Nephron (organoid): ENCODE measurements at regions not wholly inside any gene's neighbourhood (a gene's known extent, or its start where the extent isn't known, plus 50 kb on each side); places are given as distances from the start of the nearest gene placed in this dataset.

Experiments used
- H3K27ac Mint-ChIP-seq, 3 experiments: 2 replicates each; pipeline ENCODE4 v1.8.0; 2020; ENCODE audit warnings: mixed read lengths in 3 of 3, mild to moderate bottlenecking in 2 of 3, moderate library complexity in 1 of 3
- H3K27me3 Mint-ChIP-seq: 2 replicates; pipeline ENCODE4 v1.8.0; 2021; ENCODE audit warnings: low read depth, mild to moderate bottlenecking, moderate library complexity, mixed read lengths
- H3K36me3 Mint-ChIP-seq: 2 replicates; pipeline ENCODE4 v1.8.0; 2020; ENCODE audit warnings: low read depth, mixed read lengths
- H3K4me1 Mint-ChIP-seq: 2 replicates; pipeline ENCODE4 v1.8.0; 2020; ENCODE audit warnings: mixed read lengths
- H3K4me3 Mint-ChIP-seq, 3 experiments: 2 replicates each; pipeline ENCODE4 v1.8.0; 2020; ENCODE audit warnings: mild to moderate bottlenecking in 3 of 3, mixed read lengths in 3 of 3, moderate library complexity in 2 of 3
- H3K9me3 Mint-ChIP-seq: 2 replicates; pipeline ENCODE4 v1.8.0; 2020; ENCODE audit warnings: mixed read lengths
- CTCF ChIP-seq, 3 experiments: fragments of 200-600 bp; sonication (generic); IDR thresholded peaks; one replicate each; pipeline ENCODE4 v1.5.0; 2021; ENCODE audit warnings: antibody characterized with exemption in 3 of 3; ENCODE audit not compliant: unreplicated experiment in 3 of 3

DNA sequence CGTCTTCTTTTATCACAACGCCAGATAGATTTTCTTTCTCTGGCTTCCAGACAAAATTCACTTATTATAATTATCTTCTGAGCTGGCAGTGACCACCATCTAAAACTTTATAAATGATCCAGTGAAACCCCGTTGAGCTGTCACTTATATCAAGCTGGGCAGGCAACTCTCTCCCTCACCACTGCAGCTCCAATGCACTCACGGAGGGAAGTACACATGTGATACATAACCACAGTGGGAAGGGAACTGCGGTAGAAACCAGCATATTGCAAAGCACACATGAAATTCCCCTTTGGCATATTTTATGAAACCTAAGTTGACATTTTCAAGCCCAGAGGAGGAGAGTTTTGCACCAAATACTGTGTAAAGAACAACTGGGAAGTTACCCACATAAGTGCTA, 536.9 kb downstream of the HACE1 start:
- Mint-ChIP-seq H3K27ac (no peak overlapping the region), H3K27me3 (peaks cover 4% of the 10 kb centered on the region), H3K36me3 (no peaks in the 10 kb centered on the region), H3K9me3 (no peaks in the 10 kb centered on the region), H3K4me1 (no peaks in the 10 kb centered on the region), H3K4me3 (no peak overlapping the region)
- no peak for TF ChIP-seq CTCF (IDR thresholded peaks at IDR 0.05; ENCODE audit: unreplicated experiment in 3 of 3)

- no peak overlapping the region for H3K4me3 Mint-ChIP-seq
- TF ChIP-seq CTCF (IDR thresholded peaks at IDR 0.05; ENCODE audit: unreplicated experiment in 3 of 3) = no peak
These were observed 538.4 kb downstream of the HACE1 start for GRCh38 chr6:104321301-104321700.

GRCh38 chr6:104320896-104321295, 538.8 kb downstream of the HACE1 start:
- H3K27ac Mint-ChIP-seq = no peak overlapping the region
- no peaks in the 10 kb centered on the region for H3K9me3 Mint-ChIP-seq
- H3K4me3 Mint-ChIP-seq = no peak overlapping the region
- TF ChIP-seq CTCF (IDR thresholded peaks at IDR 0.05; ENCODE audit: unreplicated experiment in 3 of 3) = no peak
- H3K4me1 Mint-ChIP-seq = no peaks in the 10 kb centered on the region
- H3K36me3 Mint-ChIP-seq = no peaks in the 10 kb centered on the region
- peaks cover 4% of the 10 kb centered on the region for H3K27me3 Mint-ChIP-seq

More at GRCh38 chr6:104321301-104321700, 538.4 kb downstream of the HACE1 start:
- peaks cover 4% of the 10 kb centered on the region for H3K27me3 Mint-ChIP-seq
- no peaks in the 10 kb centered on the region for H3K36me3 Mint-ChIP-seq
- H3K9me3 Mint-ChIP-seq = no peaks in the 10 kb centered on the region
- H3K4me1 Mint-ChIP-seq = no peaks in the 10 kb centered on the region
- no peak overlapping the region for H3K27ac Mint-ChIP-seq

GRCh38 chr6:104312851-104313250, 546.9 kb downstream of the HACE1 start:
- no peaks in the 10 kb centered on the region for H3K4me1 Mint-ChIP-seq
- H3K27ac Mint-ChIP-seq = no peak overlapping the region
- H3K9me3 Mint-ChIP-seq = no peaks in the 10 kb centered on the region
- H3K27me3 Mint-ChIP-seq = no peaks in the 10 kb centered on the region
- H3K4me3 Mint-ChIP-seq = no peak overlapping the region
- no peak for TF ChIP-seq CTCF (IDR thresholded peaks at IDR 0.05; ENCODE audit: unreplicated experiment in 3 of 3)
- no peaks in the 10 kb centered on the region for H3K36me3 Mint-ChIP-seq

DNA sequence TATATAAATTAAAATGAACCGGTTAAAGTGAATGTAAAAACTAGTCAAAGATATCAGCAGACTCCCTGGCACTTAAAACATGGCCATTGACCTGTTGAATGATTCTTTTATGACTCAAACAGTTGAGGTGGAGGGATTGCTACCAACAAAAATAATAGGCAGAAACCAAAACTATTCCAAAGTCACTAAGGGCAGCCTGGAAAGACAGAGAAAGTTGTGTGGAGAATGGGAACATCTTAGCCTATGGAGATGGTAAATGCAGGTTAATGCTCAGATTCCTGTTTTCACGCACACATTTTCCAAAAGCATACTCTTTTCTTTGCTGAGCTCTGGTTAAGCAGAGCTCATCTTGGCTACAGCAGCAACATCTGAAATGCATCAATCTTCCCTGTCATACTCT, 553.5 kb downstream of the HACE1 start:
- H3K9me3 Mint-ChIP-seq = no peaks in the 10 kb centered on the region
- no peak for TF ChIP-seq CTCF (IDR thresholded peaks at IDR 0.05; ENCODE audit: unreplicated experiment in 3 of 3)
- no peaks in the 10 kb centered on the region for H3K4me1 Mint-ChIP-seq
- no peaks in the 10 kb centered on the region for H3K27me3 Mint-ChIP-seq
- H3K36me3 Mint-ChIP-seq = no peaks in the 10 kb centered on the region
- no peak overlapping the region for H3K4me3 Mint-ChIP-seq
- H3K27ac Mint-ChIP-seq = no peak overlapping the region

DNA sequence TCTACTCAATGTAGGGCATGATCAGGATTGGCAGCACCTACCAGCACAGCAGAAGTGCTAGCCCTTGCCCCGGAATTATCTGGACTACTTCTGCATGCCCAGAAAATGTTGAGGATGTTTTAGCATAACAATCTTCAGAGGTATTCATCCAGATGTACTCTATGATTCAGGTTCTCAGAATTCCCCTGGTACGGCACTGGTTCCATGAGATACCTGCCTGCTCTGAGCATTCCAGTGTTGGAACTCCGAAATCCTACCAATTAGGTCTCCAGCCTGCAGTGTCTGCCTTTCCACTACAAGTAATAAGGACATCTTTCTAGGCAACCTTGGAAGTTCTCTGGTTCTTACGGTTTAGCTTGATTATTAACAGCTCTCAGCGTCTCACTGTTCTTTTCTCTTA, 554.5 kb downstream of the HACE1 start:
- H3K4me3 Mint-ChIP-seq = no peak overlapping the region
- TF ChIP-seq CTCF (IDR thresholded peaks at IDR 0.05; ENCODE audit: unreplicated experiment in 3 of 3) = no peak
- no peaks in the 10 kb centered on the region for H3K9me3 Mint-ChIP-seq
- H3K27me3 Mint-ChIP-seq = no peaks in the 10 kb centered on the region
- H3K4me1 Mint-ChIP-seq = no peaks in the 10 kb centered on the region
- no peak overlapping the region for H3K27ac Mint-ChIP-seq
- H3K36me3 Mint-ChIP-seq = no peaks in the 10 kb centered on the region
